SIG-M5 treated with dmso at 0.1 percent for 504 hours (cell line): ENCODE measurements at regions not wholly inside any gene's neighbourhood (a gene's known extent, or its start where the extent isn't known, plus 50 kb on each side); places are given as distances from the start of the nearest gene placed in this dataset.
A peak's percentile ranks its signal among the peaks of the same experiment; 100 is the strongest.

Experiments
- DNase-seq: peaks from one replicate; lab custom pipeline; 2025; ENCODE audit not compliant: unreplicated experiment; lab: John Stamatoyannopoulos, UW

- DNase-seq: no peak
These were observed 68.3 kb downstream of the CHST1 start for GRCh38 chr11:45597097-45597496.

GRCh38 chr11:45596571-45596970 lies 68.9 kb downstream of the CHST1 start:
- DNase-seq: no peak

GRCh38 chr11:45593992-45594391 lies 71.4 kb downstream of the CHST1 start:
- DNase-seq: no peak

GRCh38 chr11:45592636-45593035 lies 72.8 kb downstream of the CHST1 start:
- DNase-seq: no peak

GRCh38 chr11:45590743-45591142 lies 74.7 kb downstream of the CHST1 start:
- DNase-seq: no peak

GRCh38 chr11:45585205-45585604 lies 80.2 kb downstream of the CHST1 start:
- DNase-seq: no peak

GRCh38 chr11:45583981-45584566 lies 81.3 kb downstream of the CHST1 start:
- no peak for DNase-seq

GRCh38 chr11:45580399-45580798 lies 85.0 kb downstream of the CHST1 start:
- DNase-seq: peak; percentile 1

GRCh38 chr11:45578316-45578715 lies 87.1 kb downstream of the CHST1 start:
- DNase-seq: no peak

GRCh38 chr11:45577752-45578151 lies 87.7 kb downstream of the CHST1 start:
- DNase-seq: no peak

GRCh38 chr11:45576461-45577215 lies 88.8 kb downstream of the CHST1 start:
- no peak for DNase-seq

GRCh38 chr11:45573728-45574127 lies 91.7 kb downstream of the CHST1 start:
- DNase-seq: no peak

- no peak for DNase-seq
These were observed 92.9 kb downstream of the CHST1 start for GRCh38 chr11:45572354-45573123.

GRCh38 chr11:45569776-45570175 lies 95.6 kb downstream of the CHST1 start:
- no peak for DNase-seq

GRCh38 chr11:45568049-45568448 lies 97.4 kb downstream of the CHST1 start:
- DNase-seq: no peak

GRCh38 chr11:45565446-45565988 lies 99.9 kb downstream of the CHST1 start:
- no peak for DNase-seq

- no peak for DNase-seq
These were observed 101.6 kb downstream of the CHST1 start for GRCh38 chr11:45563810-45564209.

- no peak for DNase-seq
These were observed 102.3 kb downstream of the CHST1 start for GRCh38 chr11:45563171-45563570.

GRCh38 chr11:45560913-45561281 lies 104.5 kb downstream of the CHST1 start:
- no peak for DNase-seq

GRCh38 chr11:45560155-45560912 lies 105.1 kb downstream of the CHST1 start:
- DNase-seq: no peak
